H9 (cell line): ENCODE measurements at regions not wholly inside any gene's neighbourhood (a gene's known extent, or its start where the extent isn't known, plus 50 kb on each side); places are given as distances from the start of the nearest gene placed in this dataset.

Experiments
- DNase-seq: peaks from one replicate; pipeline ENCODE4 v3.0.0-alpha.2; 2017
- H2AFZ ChIP-seq: one replicate; pipeline ENCODE4 v1.6.1; 2013; ENCODE audit warnings: mild to moderate bottlenecking, low read length, control low read depth, moderate library complexity
- H2AK5ac ChIP-seq: 2 replicates; pipeline ENCODE4 v1.6.1; 2013; ENCODE audit warnings: low read length, control low read depth, mixed read lengths; ENCODE audit not compliant: insufficient read length
- H2BK120ac ChIP-seq: one replicate; pipeline ENCODE4 v1.6.1; 2013; ENCODE audit warnings: low read depth, mild to moderate bottlenecking, low read length, control low read depth, inconsistent platforms; ENCODE audit not compliant: poor library complexity, severe bottlenecking
- H2BK12ac ChIP-seq: 2 replicates; pipeline ENCODE4 v1.6.1; 2013; ENCODE audit warnings: low read length, control low read depth, mixed read lengths, low read depth; ENCODE audit not compliant: insufficient read length
- H2BK15ac ChIP-seq: 2 replicates; pipeline ENCODE4 v1.6.1; 2013; ENCODE audit warnings: low read depth, low read length, control low read depth
- H2BK20ac ChIP-seq: one replicate; pipeline ENCODE4 v1.6.1; 2013; ENCODE audit warnings: low read depth, mild to moderate bottlenecking, low read length, control low read depth, inconsistent platforms; ENCODE audit not compliant: poor library complexity, severe bottlenecking
- H2BK5ac ChIP-seq: 2 replicates; pipeline ENCODE4 v1.6.1; 2013; ENCODE audit warnings: low read length, control low read depth, mixed read lengths; ENCODE audit not compliant: insufficient read length
- H3K14ac ChIP-seq: 2 replicates; pipeline ENCODE4 v1.6.1; 2013; ENCODE audit warnings: low read length, control low read depth; ENCODE audit not compliant: insufficient read depth
- H3K18ac ChIP-seq: 2 replicates; pipeline ENCODE4 v1.6.1; 2013; ENCODE audit warnings: low read depth, mild to moderate bottlenecking, mixed read lengths, low read length, control low read depth; ENCODE audit not compliant: insufficient read length
- H3K23ac ChIP-seq: 2 replicates; pipeline ENCODE4 v1.6.1; 2013; ENCODE audit warnings: low read length, control low read depth, mixed read lengths, low read depth; ENCODE audit not compliant: insufficient read length
- H3K23me2 ChIP-seq: 2 replicates; pipeline ENCODE4 v1.6.1; 2013; ENCODE audit warnings: low read depth, mild to moderate bottlenecking, mixed read lengths, low read length, control low read depth; ENCODE audit not compliant: insufficient read length, poor library complexity, severe bottlenecking
- H3K27ac ChIP-seq: 2 replicates; pipeline ENCODE4 v1.5.1; 2013; ENCODE audit warnings: low read length, control low read depth, mixed read lengths, low read depth; ENCODE audit not compliant: insufficient read length
- H3K27me3 ChIP-seq: 2 replicates; pipeline ENCODE4 v1.6.1; 2013; ENCODE audit warnings: low read length, control low read depth, inconsistent platforms; ENCODE audit not compliant: insufficient read depth
- H3K4ac ChIP-seq: 2 replicates; pipeline ENCODE4 v1.6.1; 2013; ENCODE audit warnings: low read depth, mild to moderate bottlenecking, control low read depth, inconsistent platforms, low read length, moderate library complexity
- H3K4me1 ChIP-seq: 2 replicates; pipeline ENCODE4 v1.6.1; 2013; ENCODE audit warnings: low read length, control low read depth, inconsistent platforms; ENCODE audit not compliant: insufficient read depth
- H3K4me2 ChIP-seq: 2 replicates; pipeline ENCODE4 v1.6.1; 2013; ENCODE audit warnings: low read length, control low read depth, mixed read lengths; ENCODE audit not compliant: insufficient read length, insufficient read depth
- H3K56ac ChIP-seq: 2 replicates; pipeline ENCODE4 v1.6.1; 2013; ENCODE audit warnings: low read depth, mild to moderate bottlenecking, mixed read lengths, low read length, control low read depth; ENCODE audit not compliant: insufficient read length
- H3K79me1 ChIP-seq: 2 replicates; pipeline ENCODE4 v1.6.1; 2013; ENCODE audit warnings: low read depth, mild to moderate bottlenecking, moderate library complexity, low read length, control low read depth, inconsistent platforms; ENCODE audit not compliant: insufficient read depth, poor library complexity, severe bottlenecking
- H3K79me2 ChIP-seq: 2 replicates; pipeline ENCODE4 v1.6.1; 2013; ENCODE audit warnings: low read length, control low read depth, inconsistent platforms; ENCODE audit not compliant: insufficient read depth
- H3K9ac ChIP-seq: 2 replicates; pipeline ENCODE4 v1.6.1; 2013; ENCODE audit warnings: low read length, control low read depth, mixed read lengths; ENCODE audit not compliant: insufficient read length; ENCODE audit errors: extremely low read depth
- H3K9me3 ChIP-seq: one replicate; pipeline ENCODE4 v1.6.1; 2013; ENCODE audit warnings: low read depth, low read length, inconsistent platforms; ENCODE audit not compliant: control insufficient read depth
- H3T11ph ChIP-seq: one replicate; pipeline ENCODE4 v1.6.1; 2013; ENCODE audit warnings: mild to moderate bottlenecking, low read length, control low read depth, inconsistent platforms
- H4K20me1 ChIP-seq: one replicate; pipeline ENCODE4 v1.6.1; 2013; ENCODE audit not compliant: control insufficient read depth, insufficient read length, insufficient read depth
- H4K5ac ChIP-seq: 2 replicates; pipeline ENCODE4 v1.6.1; 2013; ENCODE audit warnings: low read depth, mild to moderate bottlenecking, mixed read lengths, low read length, control low read depth; ENCODE audit not compliant: insufficient read length
- H4K8ac ChIP-seq: replicated peaks from 2 replicates; pipeline ENCODE4 v1.6.1; 2013; ENCODE audit warnings: low read length, control low read depth, mixed read lengths, low read depth; ENCODE audit not compliant: insufficient read length
- H4K91ac ChIP-seq: 2 replicates; pipeline ENCODE4 v1.6.1; 2013; ENCODE audit warnings: low read depth, mild to moderate bottlenecking, moderate library complexity, mixed read lengths, low read length, control low read depth; ENCODE audit not compliant: insufficient read length
- H3K27ac Mint-ChIP-seq, 3 experiments: 2 replicates in 2 of 3; 3 replicates in 1 of 3; pipeline ENCODE4 v1.8.0; 2020 to 2021; ENCODE audit warnings: mixed read lengths in 3 of 3, mild to moderate bottlenecking in 1 of 3, moderate library complexity in 1 of 3
- H3K27me3 Mint-ChIP-seq: 2 replicates; pipeline ENCODE4 v1.8.0; 2021; ENCODE audit warnings: low read depth, mild to moderate bottlenecking, moderate library complexity, mixed read lengths
- H3K36me3 Mint-ChIP-seq, 3 experiments: 2 replicates in 2 of 3; 3 replicates in 1 of 3; pipeline ENCODE4 v1.8.0; 2020 to 2021; ENCODE audit warnings: low read depth in 3 of 3, mixed read lengths in 3 of 3; ENCODE audit not compliant: insufficient read depth in 1 of 3
- H3K4me1 Mint-ChIP-seq, 2 experiments: 2 replicates each; pipeline ENCODE4 v1.8.0; 2020; ENCODE audit warnings: mixed read lengths in 2 of 2
- H3K4me3 Mint-ChIP-seq, 2 experiments: 2 replicates in 1 of 2; 3 replicates in 1 of 2; pipeline ENCODE4 v1.8.0; 2020 to 2021; ENCODE audit warnings: mild to moderate bottlenecking in 2 of 2, mixed read lengths in 2 of 2, moderate library complexity in 1 of 2
- H3K9me3 Mint-ChIP-seq, 2 experiments: 2 replicates in 1 of 2; 3 replicates in 1 of 2; pipeline ENCODE4 v1.8.0; 2020; ENCODE audit warnings: mild to moderate bottlenecking in 2 of 2, mixed read lengths in 2 of 2, moderate library complexity in 1 of 2
- WGBS: extraction: QIAGEN DNeasy Blood & Tissue Kit; methylation state at CpG from one replicate; pipeline ENCODE4 v1.1.7; 2013; ENCODE audit warnings: missing lambda C conversion rate, low lambda C conversion rate, mixed read lengths; ENCODE audit not compliant: insufficient read length; ENCODE audit errors: extremely low coverage; 5-methylcytosine and 5-hydroxymethylcytosine counted together
- TF ChIP-seq, protein P1 (sequence below): fragments of 200-600 bp; sonication (generic); conservative IDR thresholded peaks from 3 replicates; pipeline ENCODE4 v1.8.0; 2021; ENCODE audit warnings: antibody characterized with exemption, mild to moderate bottlenecking

DNA sequence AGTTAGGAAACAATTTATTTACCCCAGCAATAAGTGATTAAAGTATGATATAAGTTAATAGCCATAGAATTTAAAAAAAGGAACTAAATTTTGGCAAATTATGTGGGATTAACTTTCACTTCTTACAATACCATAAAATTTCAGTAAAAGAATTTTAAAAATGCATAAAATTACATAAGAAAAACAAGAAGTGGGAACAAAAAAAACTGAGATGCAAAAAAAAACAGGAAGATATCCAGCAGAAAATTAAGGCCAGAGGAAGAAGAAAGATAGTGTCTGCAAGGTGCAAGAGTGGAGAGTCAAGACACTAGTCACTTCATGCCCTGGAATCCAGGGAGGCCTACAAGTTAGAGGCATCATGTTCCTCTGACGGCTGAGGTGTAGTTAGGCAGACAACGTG lies 184.2 kb downstream of the GASK1B start:
- Histone ChIP-seq H4K5ac (no peak overlapping the region), H3K27me3 (no peaks in the 10 kb centered on the region), H4K8ac (no peak overlapping the region), H3K27ac (no peak overlapping the region), H2BK15ac (no peak overlapping the region), H3K23ac (no peak overlapping the region), H3K79me1 (no peaks in the 10 kb centered on the region), H3K14ac (no peak overlapping the region), H2AFZ (no peak overlapping the region), H3T11ph (no peak overlapping the region), H3K56ac (no peak overlapping the region), H3K18ac (no peak overlapping the region), H2BK12ac (no peak overlapping the region), H2BK5ac (no peak overlapping the region), H3K79me2 (no peaks in the 10 kb centered on the region), H3K23me2 (no peaks in the 10 kb centered on the region), H4K20me1 (no peaks in the 10 kb centered on the region), H2BK20ac (no peak overlapping the region), H3K4me1 (no peaks in the 10 kb centered on the region), H3K9ac (no peak overlapping the region), H4K91ac (no peak overlapping the region), H2AK5ac (no peak overlapping the region), H3K4ac (no peak overlapping the region), H3K9me3 (no peaks in the 10 kb centered on the region), H3K4me2 (no peak overlapping the region), H2BK120ac (no peak overlapping the region)
- no peaks in the 10 kb centered on the region for H3K9me3 Mint-ChIP-seq
- WGBS: no CpG with 5 or more reads among the region's 2 CpGs
- H3K27ac Mint-ChIP-seq: no peak overlapping the region
- no peaks in the 10 kb centered on the region for H3K27me3 Mint-ChIP-seq
- H3K4me3 Mint-ChIP-seq: no peak overlapping the region
- TF ChIP-seq, protein P1, sequence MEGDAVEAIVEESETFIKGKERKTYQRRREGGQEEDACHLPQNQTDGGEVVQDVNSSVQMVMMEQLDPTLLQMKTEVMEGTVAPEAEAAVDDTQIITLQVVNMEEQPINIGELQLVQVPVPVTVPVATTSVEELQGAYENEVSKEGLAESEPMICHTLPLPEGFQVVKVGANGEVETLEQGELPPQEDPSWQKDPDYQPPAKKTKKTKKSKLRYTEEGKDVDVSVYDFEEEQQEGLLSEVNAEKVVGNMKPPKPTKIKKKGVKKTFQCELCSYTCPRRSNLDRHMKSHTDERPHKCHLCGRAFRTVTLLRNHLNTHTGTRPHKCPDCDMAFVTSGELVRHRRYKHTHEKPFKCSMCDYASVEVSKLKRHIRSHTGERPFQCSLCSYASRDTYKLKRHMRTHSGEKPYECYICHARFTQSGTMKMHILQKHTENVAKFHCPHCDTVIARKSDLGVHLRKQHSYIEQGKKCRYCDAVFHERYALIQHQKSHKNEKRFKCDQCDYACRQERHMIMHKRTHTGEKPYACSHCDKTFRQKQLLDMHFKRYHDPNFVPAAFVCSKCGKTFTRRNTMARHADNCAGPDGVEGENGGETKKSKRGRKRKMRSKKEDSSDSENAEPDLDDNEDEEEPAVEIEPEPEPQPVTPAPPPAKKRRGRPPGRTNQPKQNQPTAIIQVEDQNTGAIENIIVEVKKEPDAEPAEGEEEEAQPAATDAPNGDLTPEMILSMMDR: no peak
- H3K36me3 Mint-ChIP-seq: no peaks in the 10 kb centered on the region
- DNase-seq: no peak
- no peaks in the 10 kb centered on the region for H3K4me1 Mint-ChIP-seq
